ENCODE measurements at regions not wholly inside any gene's neighbourhood (a gene's known extent, or its start where the extent isn't known, plus 50 kb on each side); places are given as distances from the start of the nearest gene placed in this dataset.

DNA sequence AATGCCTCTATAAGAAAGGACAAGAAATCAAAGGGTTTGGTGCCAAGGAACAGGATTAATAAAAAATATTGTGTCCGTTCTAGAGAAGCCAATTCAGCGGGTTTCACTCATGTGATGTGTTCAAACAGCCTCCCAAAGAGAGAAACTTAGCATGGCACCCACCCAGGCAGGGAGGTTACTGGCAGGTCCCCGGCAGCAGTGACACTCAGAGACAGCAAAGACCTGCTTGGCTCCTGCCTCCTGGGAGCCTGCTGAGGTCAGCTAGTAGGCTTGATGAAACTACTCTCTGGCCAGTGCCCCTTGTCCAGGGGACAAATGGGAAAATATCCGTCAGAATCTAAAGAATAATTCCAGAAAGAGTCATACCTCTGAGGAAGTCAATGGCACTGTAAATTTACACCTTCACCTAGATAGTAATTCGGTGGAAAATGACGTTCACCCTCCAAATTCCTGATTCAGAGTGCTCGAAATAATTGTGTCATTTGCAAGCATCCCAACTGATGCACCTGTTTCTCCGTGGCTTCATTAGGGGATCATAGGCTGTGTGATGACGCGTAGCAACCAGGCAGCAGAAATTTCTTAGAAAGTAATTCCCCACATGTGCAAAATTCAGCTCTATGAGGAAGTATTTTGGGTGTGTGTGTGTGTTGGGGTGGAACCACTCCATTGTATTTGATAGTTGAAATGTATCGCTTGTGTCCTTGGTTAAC, 481.5 kb upstream of the ZFHX3 start:
- no peak for DNase-seq (ENCODE audit: low spot score)

- DNase-seq (ENCODE audit: low spot score), result no peak
These were observed 479.3 kb upstream of the ZFHX3 start for GRCh38 chr16:73527187-73527586.

DNA sequence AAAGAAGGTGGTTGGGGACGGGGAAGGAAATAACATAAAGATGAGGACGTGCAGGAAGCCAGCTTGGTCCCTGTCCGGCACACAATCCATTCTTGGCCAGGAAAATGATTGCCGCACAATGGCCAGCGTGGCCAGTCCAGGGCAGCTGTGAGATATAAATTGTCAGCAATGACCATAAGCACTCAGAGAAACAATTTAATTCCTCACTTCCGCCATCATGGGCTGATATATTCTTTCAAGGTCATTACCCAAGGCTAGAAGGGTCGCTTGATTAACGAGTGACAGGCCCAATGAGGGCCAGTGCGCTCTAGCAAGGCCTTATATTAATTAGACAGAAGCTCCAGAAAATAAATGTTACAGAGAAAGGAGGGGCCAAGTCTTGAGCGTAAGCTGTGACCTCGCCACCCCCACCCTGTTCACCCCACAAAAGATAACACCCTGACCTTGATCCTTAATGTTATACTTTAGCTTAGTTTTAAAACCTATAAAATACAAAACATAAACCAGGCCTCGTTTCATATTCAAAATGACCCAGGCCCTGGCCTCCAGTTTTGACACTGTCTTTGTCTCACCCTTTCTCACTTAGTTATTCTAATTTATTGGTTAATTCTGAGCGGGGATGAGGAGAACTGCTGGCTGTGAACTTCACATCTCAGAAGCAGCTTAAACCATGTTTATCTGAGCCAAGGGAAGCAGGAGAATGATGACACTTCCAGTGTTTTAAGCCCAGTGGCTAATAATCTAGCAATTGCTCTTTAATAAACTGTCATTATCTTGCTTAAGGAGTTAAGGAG, 478.3 kb upstream of the ZFHX3 start:
- no peak for DNase-seq (ENCODE audit: low spot score)

DNA sequence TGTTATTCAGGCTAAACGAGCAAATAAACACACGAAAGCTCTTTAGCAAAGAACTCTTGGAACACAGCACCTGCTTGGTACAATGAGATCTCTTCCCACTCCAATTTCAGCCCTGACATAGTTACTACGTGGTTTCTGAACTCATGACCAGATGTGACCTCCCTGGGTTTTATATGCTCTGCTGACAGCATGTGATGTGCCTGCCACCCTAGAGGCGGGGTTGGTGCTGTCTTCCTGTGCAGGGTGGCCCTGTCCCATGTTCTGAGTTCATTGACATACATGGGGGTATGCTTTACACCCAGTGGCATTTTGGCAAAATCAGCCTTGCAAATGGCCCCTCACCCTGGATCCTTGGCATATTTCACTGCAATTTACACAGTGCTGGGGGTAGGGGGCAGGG, 475.3 kb upstream of the ZFHX3 start:
- no peak for DNase-seq (ENCODE audit: low spot score)

DNA sequence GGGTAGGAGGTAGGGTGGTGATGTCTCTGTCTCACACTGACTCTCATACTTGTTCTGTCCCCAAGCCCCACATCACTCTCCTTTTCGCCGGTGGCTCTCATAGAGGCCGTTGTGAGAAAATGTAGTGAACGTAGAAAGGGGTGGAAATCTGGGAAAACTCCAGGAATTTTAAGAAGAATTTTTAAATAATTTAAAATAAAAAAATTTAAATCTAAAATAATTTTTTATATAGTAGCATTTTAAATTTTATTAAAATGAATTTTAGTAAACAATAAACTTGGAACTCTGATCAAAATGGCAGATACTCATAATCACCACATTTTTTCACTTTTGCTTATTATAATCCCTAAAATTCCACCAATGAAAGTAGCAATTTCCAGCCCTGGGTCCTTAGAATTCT, 473.6 kb upstream of the ZFHX3 start:
- DNase-seq (ENCODE audit: low spot score), result no peak

GRCh38 chr16:73515616-73516015, 467.7 kb upstream of the ZFHX3 start:
- DNase-seq (ENCODE audit: low spot score), result no peak

- DNase-seq (ENCODE audit: low spot score), result no peak
These were observed 462.9 kb upstream of the ZFHX3 start for GRCh38 chr16:73510852-73511251.

DNA sequence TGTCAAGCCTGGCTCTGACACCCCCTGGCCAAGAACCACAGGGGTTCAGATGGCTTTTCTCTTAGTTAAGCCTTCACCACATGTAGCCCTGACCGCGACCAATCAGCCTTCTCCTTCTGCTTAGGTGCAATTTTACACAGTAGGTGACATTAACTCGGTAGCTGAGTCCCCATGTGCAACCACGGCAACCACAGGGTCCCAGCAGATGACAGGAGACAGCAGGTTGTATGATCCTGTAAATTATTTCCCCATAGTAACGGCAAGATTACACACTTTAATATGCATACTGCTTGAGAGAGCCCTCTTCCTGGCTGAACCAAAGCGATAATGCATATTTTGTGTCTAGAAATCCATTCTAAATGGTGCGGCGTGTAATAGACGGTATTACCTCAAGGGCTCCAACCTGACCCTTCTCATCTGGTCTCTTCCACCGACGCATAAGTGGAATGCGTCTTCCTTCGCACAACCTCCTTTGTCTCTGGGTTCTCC, 458.7 kb upstream of the ZFHX3 start:
- DNase-seq (ENCODE audit: low spot score), result no peak

DNA sequence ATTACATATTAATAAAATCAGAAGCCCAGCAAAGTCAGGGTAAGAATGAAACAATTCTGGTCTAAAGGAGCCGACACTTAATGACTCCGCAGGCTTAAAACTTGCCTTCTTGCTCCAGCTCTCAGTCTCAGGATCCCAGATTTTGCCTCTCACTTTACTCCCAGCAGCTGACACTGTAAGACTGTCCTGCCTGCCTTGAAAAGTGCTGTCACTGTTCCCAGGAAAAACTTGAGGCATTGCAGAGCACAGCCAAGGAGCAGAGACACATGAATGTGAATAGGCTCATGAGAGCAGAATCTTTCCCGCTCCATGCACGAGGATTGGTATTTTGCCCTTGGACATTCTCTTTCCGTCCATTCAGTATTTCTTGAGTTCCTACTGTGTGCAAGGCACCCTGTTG, 457.6 kb upstream of the ZFHX3 start:
- no peak for DNase-seq (ENCODE audit: low spot score)

DNA sequence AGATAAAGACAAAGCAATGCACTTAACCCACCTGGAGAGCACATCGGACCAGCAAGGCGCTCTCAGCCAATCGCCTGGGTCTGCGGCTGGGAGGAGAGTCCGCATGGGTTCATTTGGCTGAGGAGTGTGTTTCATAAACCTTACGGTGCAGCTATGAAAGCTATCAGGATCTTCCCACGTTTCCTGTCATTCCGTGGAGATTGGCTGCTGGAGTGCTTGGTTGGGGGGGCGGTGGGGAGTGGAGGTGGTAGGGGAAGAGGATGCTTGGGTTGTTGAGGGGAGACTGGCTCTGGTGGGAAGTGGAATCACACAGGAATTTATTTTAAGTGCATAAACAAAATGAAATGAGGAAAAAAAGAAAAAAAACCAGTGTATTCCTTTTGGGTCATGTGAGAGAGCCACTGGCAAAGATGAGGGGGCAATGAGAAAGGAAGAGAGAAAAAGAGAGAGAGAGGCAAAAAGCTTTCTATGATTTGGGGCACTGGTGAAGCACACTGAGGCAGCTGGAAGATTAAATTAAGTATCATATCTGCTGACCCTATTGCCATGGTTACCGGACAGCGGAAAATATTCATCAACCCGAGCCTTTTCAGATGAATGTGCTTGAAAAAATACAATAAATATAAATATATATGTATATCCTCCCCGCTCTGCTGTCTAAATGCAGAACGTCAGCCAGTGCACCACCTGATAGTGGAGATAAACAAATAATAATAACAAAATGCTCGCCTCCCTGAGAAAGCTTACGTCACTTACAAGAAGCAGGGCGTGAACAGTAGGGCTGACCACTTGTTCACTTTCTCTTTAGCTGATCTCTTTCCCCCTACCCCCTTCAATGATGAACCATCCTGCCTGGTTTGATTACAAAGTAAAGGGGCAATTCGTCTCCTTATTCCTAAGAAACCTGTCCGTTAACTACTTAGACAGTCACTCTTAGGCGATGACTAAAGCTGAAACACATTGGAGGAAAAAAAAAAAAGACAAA, 457.0 kb upstream of the ZFHX3 start:
- no peak for DNase-seq (ENCODE audit: low spot score)

- no peak for DNase-seq (ENCODE audit: low spot score)
These were observed 455.2 kb upstream of the ZFHX3 start for GRCh38 chr16:73503093-73503492.

DNA sequence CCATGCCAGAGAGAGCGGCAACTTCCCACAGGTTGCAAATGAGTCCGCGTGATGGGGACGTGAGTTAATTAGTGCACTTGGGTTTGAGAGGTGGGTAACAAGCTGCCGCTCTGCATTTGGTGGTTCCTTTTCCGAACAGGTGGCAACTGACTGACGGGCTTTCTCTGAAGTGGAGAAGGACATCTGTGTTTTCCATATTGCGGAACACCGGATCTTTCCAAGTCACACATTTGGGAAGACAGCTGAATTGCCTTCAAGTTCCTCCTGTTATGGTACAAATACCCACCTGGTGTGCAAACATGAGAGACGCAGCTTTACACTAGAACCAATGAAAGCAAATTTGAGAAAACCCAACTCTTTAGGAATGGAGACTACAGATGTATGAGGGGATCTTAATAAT, 451.3 kb upstream of the ZFHX3 start:
- no peak for DNase-seq (ENCODE audit: low spot score)

DNA sequence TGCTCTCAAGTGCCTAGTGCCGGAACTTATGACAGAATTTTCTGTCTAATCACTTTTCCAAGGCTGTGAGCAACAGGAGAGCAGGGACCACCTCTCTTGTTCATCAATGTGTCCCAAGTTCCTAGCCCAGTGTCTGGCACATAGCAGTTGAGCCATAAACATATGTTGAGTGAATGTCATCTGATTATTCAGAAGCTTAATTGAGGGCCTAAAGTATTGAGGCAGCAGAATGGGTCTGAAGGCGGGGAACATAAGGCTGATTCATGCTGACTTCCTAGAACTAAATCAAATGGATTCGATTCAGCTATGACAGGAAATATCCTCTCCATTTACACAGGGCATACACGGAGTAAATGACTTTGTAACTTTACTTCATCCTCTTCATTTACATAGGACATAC, 438.0 kb upstream of the ZFHX3 start:
- no peak for DNase-seq (ENCODE audit: low spot score)

GRCh38 chr16:73483934-73484711, 436.2 kb upstream of the ZFHX3 start:
- DNase-seq (ENCODE audit: low spot score), result no peak

DNA sequence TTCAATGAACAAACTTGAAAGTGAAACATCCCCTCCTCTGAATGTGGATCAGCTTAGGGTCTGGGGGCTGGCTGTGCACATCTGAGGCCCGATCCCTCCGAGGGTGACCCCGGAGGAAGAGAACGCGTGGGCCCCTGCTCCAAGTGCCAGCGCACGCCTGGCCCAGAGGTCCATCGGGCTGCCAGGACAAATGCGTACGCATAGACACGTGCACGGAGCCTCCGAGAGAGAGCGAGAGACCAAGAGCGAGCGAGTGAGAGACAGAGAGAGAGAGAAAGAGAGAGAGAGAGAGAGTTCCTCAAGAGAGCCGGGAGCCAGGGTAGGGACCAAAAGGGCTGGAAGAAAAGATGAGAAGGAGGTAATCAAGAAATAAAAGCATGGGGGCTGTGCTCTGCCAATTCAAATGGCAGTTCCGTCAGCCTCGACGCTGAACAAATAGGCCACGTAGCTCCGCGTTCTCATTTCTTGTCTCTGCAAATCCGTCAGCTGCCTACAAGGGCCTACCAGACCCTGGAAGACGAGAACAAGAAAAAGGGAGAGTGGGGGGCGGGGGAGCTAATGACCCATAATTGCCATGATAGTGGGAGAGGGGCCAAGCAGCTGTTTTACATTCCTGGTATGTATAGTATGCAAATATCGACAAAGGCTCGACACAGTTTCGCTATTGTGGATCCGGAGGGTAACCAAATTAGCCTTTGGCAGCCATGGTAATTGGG, 435.3 kb upstream of the ZFHX3 start:
- no peak for DNase-seq (ENCODE audit: low spot score)

DNA sequence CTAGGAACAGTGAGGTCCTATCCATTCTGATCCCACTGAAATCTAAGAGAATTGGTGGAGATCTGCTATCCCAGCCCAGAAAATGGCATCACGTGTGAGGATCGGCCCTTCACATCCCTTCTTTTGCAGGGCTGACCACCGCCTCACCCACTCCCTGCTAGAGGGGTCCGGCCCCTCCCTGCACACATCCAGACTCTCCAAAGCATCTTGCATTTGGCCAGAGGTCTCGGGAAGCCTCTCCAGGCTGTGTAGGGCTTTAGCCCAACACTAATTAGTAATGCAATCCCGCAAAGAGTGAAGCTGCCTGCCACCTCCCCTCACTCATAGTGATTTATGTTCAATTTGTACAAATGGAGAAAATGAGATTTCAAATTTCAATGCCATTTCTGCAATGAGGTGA, 434.4 kb upstream of the ZFHX3 start:
- no peak for DNase-seq (ENCODE audit: low spot score)

GRCh38 chr16:73480381-73480780, 432.5 kb upstream of the ZFHX3 start:
- no peak for DNase-seq (ENCODE audit: low spot score)

GRCh38 chr16:73473713-73474112, 425.8 kb upstream of the ZFHX3 start:
- DNase-seq (ENCODE audit: low spot score), result no peak

- no peak for DNase-seq (ENCODE audit: low spot score)
These were observed 416.9 kb upstream of the ZFHX3 start for GRCh38 chr16:73464834-73465233.

DNA sequence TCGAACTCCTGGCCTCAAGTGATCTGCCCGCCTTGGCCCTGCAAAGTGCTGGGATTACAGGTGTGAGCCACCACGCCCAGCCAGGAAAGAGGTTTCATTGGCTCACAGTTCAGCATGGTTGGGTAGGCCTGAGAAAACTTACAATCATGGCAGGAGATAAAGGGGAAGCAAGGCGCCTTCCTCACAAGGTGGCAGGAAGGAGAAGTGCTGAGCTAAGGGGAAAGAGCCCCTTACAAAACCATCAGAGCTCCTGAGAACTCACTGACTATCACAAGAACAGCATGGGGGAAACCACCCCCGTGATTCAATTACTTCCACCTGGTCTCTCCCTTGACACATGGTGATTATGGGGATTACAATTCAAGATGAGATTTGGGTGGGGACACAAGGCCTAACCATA, 411.7 kb upstream of the ZFHX3 start:
- no peak for DNase-seq (ENCODE audit: low spot score)

GRCh38 chr16:73457851-73458250, 409.9 kb upstream of the ZFHX3 start:
- no peak for DNase-seq (ENCODE audit: low spot score)
